GM12878 (cell line): ENCODE measurements at regions not wholly inside any gene's neighbourhood (a gene's known extent, or its start where the extent isn't known, plus 50 kb on each side); places are given as distances from the start of the nearest gene placed in this dataset.

Source experiments
- ATAC-seq: fragments of 200-7000 bp; cut with Tn5 transposase; 3 replicates; pipeline ENCODE4 v1.9.1; 2020; ENCODE audit warnings: mild to moderate bottlenecking, moderate library complexity
- BruUV-seq: library from RNA; stranded (reverse); fragments of 400-500 nt; replicated peaks from 2 replicates; lab custom pipeline; 2021; lab: Mats Ljungman, UMichigan
- CTCF ChIA-PET: fragments of 300-600 bp; sonication (Branson Sonifier 250); formaldehyde crosslinking; extraction: SDS; loops from one replicate; lab custom pipeline; 2021; ENCODE audit warnings: inconsistent platforms; lab: Yijun Ruan, JAX
- POLR2A ChIA-PET: fragments of 350-600 bp; formaldehyde crosslinking; extraction: SDS; loops from one replicate; lab custom pipeline; 2021; ENCODE audit warnings: inconsistent platforms; lab: Charles Lee
- RAD21 ChIA-PET: fragments of 300-600 bp; sonication (Branson Sonifier 250); formaldehyde crosslinking; loops from one replicate; lab custom pipeline; 2023; ENCODE audit warnings: antibody characterized with exemption; ENCODE audit not compliant: unreplicated experiment; lab: Charles Lee
- SMC1A ChIA-PET: fragments of 300-600 bp; sonication (Branson Sonifier 250); formaldehyde crosslinking; loops from one replicate; lab custom pipeline; 2023; ENCODE audit not compliant: unreplicated experiment, uncharacterized antibody; lab: Charles Lee
- DNase-seq: peaks from one replicate; pipeline ENCODE4 v3.0.0-alpha.2; 2011; ENCODE audit warnings: low read depth, low spot score
- FAIRE-seq: peaks from 3 replicates; lab custom pipeline; 2011; peaks lifted over from hg19 to GRCh38; lab: Jason Lieb, UNC
- H2AFZ ChIP-seq: 2 replicates; pipeline ENCODE4 v1.6.0; 2011; ENCODE audit warnings: low read depth, low read length, control low read depth; ENCODE audit not compliant: control insufficient read depth
- H3K27ac ChIP-seq: 2 replicates; pipeline ENCODE4 v1.5.1; 2011; ENCODE audit warnings: control low read depth; ENCODE audit not compliant: control insufficient read depth, insufficient read depth
- H3K27me3 ChIP-seq, 2 experiments: replicated peaks in 1 of 2; 2 replicates each; pipeline versions ENCODE4 v1.6.0 to v1.6.1; 2011; ENCODE audit warnings: low read length in 1 of 2; ENCODE audit not compliant: control insufficient read depth in 2 of 2, insufficient read depth in 2 of 2
- H3K36me3 ChIP-seq, 2 experiments: 2 replicates each; pipeline ENCODE4 v1.5.1; 2011; ENCODE audit warnings: low read length in 1 of 2; ENCODE audit not compliant: control insufficient read depth in 2 of 2, insufficient read depth in 2 of 2
- H3K4me1 ChIP-seq: 2 replicates; pipeline ENCODE4 v1.6.1; 2011; ENCODE audit warnings: mild to moderate bottlenecking, low read length, moderate library complexity, mixed read lengths; ENCODE audit not compliant: control insufficient read depth, insufficient read depth
- H3K4me2 ChIP-seq: 2 replicates; pipeline ENCODE4 v1.6.0; 2011; ENCODE audit warnings: control low read depth; ENCODE audit not compliant: control insufficient read depth, insufficient read depth
- H3K4me3 ChIP-seq: fragments of 200-600 bp; sonication (generic); 2 replicates; pipeline ENCODE4 v1.5.1; 2016
- H3K79me2 ChIP-seq: 2 replicates; pipeline ENCODE4 v1.6.0; 2011; ENCODE audit warnings: low read length; ENCODE audit not compliant: control insufficient read depth, insufficient read depth
- H3K9ac ChIP-seq: 2 replicates; pipeline ENCODE4 v1.8.0; 2011; ENCODE audit warnings: low read length, control low read depth, mixed read lengths; ENCODE audit not compliant: control insufficient read depth, insufficient read depth
- H3K9me3 ChIP-seq: replicated peaks from 3 replicates; pipeline ENCODE4 v1.5.1; 2011; ENCODE audit warnings: mild to moderate bottlenecking, low read length; ENCODE audit not compliant: control insufficient read depth, insufficient read depth
- H4K20me1 ChIP-seq: 2 replicates; pipeline ENCODE4 v1.6.0; 2011; ENCODE audit not compliant: control insufficient read depth, insufficient read depth
- ATF7 ChIP-seq: fragments of 450-650 bp; IDR thresholded peaks from 2 replicates; pipeline ENCODE4 v1.6.1; 2016; ENCODE audit warnings: low read depth, mild to moderate bottlenecking
- CBFB ChIP-seq: IDR thresholded peaks from 2 replicates; pipeline ENCODE4 v1.6.1; 2016; ENCODE audit warnings: antibody characterized with exemption, low read depth
- JUNB ChIP-seq: IDR thresholded peaks from 2 replicates; pipeline ENCODE4 v1.6.1; 2016; ENCODE audit warnings: antibody characterized with exemption, mild to moderate bottlenecking
- NR2C2 ChIP-seq: IDR thresholded peaks from 2 replicates; pipeline ENCODE4 v1.6.1; 2011; ENCODE audit warnings: borderline replicate concordance, low read depth; ENCODE audit not compliant: control insufficient read depth, insufficient read length
- POLR2AphosphoS2 ChIP-seq: IDR thresholded peaks from 2 replicates; pipeline ENCODE4 v1.6.1; 2011; ENCODE audit warnings: low read depth, mild to moderate bottlenecking, low read length, improper control_type of control experiment, moderate library complexity
- TAF1 ChIP-seq: IDR thresholded peaks from 2 replicates; pipeline ENCODE4 v1.6.1; 2011; ENCODE audit warnings: mild to moderate bottlenecking, low read depth, low read length, borderline replicate concordance
- ZBED1 ChIP-seq: IDR thresholded peaks from 2 replicates; pipeline ENCODE4 v1.6.1; 2016; ENCODE audit warnings: borderline replicate concordance
- WGBS: methylation state at CpG from one replicate; pipeline ENCODE4 v1.1.6; 2016; ENCODE audit warnings: low lambda C conversion rate; ENCODE audit not compliant: insufficient replicate concordance, insufficient coverage; ENCODE audit errors: missing lambda C conversion rate; 5-methylcytosine and 5-hydroxymethylcytosine counted together
- in situ Hi-C: fragments of 300-500 bp; cut with MboI; formaldehyde crosslinking; loops from 9 replicates; pipeline ENCODE4 v1.14.3; 2018; ENCODE audit warnings: mixed read lengths
- intact Hi-C: fragments of 100-400 bp; cut with micrococcal nuclease; formaldehyde crosslinking; loops from one replicate; pipeline ENCODE4 v1.14.2; 2022; ENCODE audit not compliant: unreplicated experiment
- TF ChIP-seq, protein P1 (sequence below): fragments of 450-650 bp; IDR thresholded peaks from 2 replicates; pipeline ENCODE4 v1.6.1; 2017; ENCODE audit warnings: antibody characterized with exemption, mild to moderate bottlenecking, moderate library complexity
- TF ChIP-seq, protein P2 (sequence below): fragments of 450-650 bp; IDR thresholded peaks from 2 replicates; pipeline ENCODE4 v1.6.1; 2017; ENCODE audit warnings: borderline replicate concordance
- TF ChIP-seq, protein P3 (sequence below): fragments of 450-650 bp; IDR thresholded peaks from 2 replicates; pipeline ENCODE4 v1.6.1; 2017; ENCODE audit warnings: mild to moderate bottlenecking, low read depth, inconsistent platforms; ENCODE audit not compliant: poor library complexity, severe bottlenecking

DNA sequence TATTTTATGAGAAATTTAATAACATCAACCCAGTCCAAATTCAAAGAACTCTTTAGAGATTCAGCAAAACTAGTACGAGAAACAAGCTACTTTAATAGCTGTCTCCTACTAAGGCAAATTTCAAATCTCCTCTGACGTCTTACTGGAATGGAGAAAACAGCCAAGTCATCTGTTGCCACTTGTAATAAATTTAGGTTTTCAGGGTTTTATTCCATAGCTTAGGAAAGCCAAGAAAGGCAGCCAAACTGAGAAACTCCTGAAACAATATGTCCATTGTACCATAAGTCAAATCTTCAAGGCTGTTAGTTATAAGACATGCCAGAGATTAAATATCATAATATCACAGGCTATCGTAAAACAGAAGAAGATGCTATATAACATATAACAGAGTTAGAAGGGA is 524.6 kb upstream of the SETBP1 start:
- BruUV-seq: no TSS peak
- POLR2A ChIA-PET: no interaction called here
- Histone ChIP-seq H3K36me3 (no peaks in the 10 kb centered on the region), H2AFZ (no peak overlapping the region), H3K4me1 (no peaks in the 10 kb centered on the region), H3K27me3 (no peaks in the 10 kb centered on the region), H4K20me1 (no peaks in the 10 kb centered on the region), H3K9me3 (no peaks in the 10 kb centered on the region), H3K9ac (no peak overlapping the region), H3K4me3 (no peak overlapping the region), H3K4me2 (no peak overlapping the region), H3K79me2 (no peaks in the 10 kb centered on the region), H3K27ac (no peak overlapping the region)
- FAIRE-seq (no peak), DNase-seq (no peak), ATAC-seq (no peak)
- in situ Hi-C loops (no loop called here), intact Hi-C loops (no loop called here)
- TF ChIP-seq ZBED1: no peak
- no peak for TF ChIP-seq JUNB
- no peak for TF ChIP-seq ATF7
- TF ChIP-seq NR2C2: no peak
- TF ChIP-seq, protein P1, sequence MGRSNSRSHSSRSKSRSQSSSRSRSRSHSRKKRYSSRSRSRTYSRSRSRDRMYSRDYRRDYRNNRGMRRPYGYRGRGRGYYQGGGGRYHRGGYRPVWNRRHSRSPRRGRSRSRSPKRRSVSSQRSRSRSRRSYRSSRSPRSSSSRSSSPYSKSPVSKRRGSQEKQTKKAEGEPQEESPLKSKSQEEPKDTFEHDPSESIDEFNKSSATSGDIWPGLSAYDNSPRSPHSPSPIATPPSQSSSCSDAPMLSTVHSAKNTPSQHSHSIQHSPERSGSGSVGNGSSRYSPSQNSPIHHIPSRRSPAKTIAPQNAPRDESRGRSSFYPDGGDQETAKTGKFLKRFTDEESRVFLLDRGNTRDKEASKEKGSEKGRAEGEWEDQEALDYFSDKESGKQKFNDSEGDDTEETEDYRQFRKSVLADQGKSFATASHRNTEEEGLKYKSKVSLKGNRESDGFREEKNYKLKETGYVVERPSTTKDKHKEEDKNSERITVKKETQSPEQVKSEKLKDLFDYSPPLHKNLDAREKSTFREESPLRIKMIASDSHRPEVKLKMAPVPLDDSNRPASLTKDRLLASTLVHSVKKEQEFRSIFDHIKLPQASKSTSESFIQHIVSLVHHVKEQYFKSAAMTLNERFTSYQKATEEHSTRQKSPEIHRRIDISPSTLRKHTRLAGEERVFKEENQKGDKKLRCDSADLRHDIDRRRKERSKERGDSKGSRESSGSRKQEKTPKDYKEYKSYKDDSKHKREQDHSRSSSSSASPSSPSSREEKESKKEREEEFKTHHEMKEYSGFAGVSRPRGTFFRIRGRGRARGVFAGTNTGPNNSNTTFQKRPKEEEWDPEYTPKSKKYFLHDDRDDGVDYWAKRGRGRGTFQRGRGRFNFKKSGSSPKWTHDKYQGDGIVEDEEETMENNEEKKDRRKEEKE: no peak
- TF ChIP-seq, protein P2, sequence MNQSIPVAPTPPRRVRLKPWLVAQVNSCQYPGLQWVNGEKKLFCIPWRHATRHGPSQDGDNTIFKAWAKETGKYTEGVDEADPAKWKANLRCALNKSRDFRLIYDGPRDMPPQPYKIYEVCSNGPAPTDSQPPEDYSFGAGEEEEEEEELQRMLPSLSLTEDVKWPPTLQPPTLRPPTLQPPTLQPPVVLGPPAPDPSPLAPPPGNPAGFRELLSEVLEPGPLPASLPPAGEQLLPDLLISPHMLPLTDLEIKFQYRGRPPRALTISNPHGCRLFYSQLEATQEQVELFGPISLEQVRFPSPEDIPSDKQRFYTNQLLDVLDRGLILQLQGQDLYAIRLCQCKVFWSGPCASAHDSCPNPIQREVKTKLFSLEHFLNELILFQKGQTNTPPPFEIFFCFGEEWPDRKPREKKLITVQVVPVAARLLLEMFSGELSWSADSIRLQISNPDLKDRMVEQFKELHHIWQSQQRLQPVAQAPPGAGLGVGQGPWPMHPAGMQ: no peak
- TF ChIP-seq CBFB: no peak
- no peak for TF ChIP-seq POLR2AphosphoS2
- TF ChIP-seq, protein P3, sequence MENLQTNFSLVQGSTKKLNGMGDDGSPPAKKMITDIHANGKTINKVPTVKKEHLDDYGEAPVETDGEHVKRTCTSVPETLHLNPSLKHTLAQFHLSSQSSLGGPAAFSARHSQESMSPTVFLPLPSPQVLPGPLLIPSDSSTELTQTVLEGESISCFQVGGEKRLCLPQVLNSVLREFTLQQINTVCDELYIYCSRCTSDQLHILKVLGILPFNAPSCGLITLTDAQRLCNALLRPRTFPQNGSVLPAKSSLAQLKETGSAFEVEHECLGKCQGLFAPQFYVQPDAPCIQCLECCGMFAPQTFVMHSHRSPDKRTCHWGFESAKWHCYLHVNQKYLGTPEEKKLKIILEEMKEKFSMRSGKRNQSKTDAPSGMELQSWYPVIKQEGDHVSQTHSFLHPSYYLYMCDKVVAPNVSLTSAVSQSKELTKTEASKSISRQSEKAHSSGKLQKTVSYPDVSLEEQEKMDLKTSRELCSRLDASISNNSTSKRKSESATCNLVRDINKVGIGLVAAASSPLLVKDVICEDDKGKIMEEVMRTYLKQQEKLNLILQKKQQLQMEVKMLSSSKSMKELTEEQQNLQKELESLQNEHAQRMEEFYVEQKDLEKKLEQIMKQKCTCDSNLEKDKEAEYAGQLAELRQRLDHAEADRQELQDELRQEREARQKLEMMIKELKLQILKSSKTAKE: no peak
- TF ChIP-seq TAF1: no peak
- CTCF ChIA-PET: no interaction called here
- SMC1A ChIA-PET: no interaction called here
- 45% methylated on average over 3 of the region's 3 CpGs for WGBS
- RAD21 ChIA-PET: no interaction called here
